Hematopoietic multipotent progenitor cell treated with erythropoietin and hydrocortisone succinate and interleukin-3 and kit ligand, for 4 days (in vitro differentiated cells): ENCODE measurements at regions not wholly inside any gene's neighbourhood (a gene's known extent, or its start where the extent isn't known, plus 50 kb on each side); places are given as distances from the start of the nearest gene placed in this dataset.
"Not testable (repeated sequence)": the region's sequence is repeated elsewhere in the genome, so short reads cannot be mapped to it uniquely, and the experiment has no call there.

Experiments used
- DNase-seq: peaks from one replicate; pipeline ENCODE4 v3.0.0-alpha.2; 2015

GRCh38 chr4:134145369-134145768, 56.2 kb downstream of the PABPC4L start:
- DNase-seq, result no peak

GRCh38 chr4:134144337-134144736, 57.3 kb downstream of the PABPC4L start:
- DNase-seq, result no peak

- DNase-seq, result no peak
Observed at GRCh38 chr4:134141728-134142127, 59.9 kb downstream of the PABPC4L start.

- DNase-seq, result no peak
Observed at GRCh38 chr4:134139188-134139587, 62.4 kb downstream of the PABPC4L start.

GRCh38 chr4:134132086-134132783, 69.4 kb downstream of the PABPC4L start:
- DNase-seq, result no peak

- DNase-seq, result no peak
Observed at GRCh38 chr4:134126955-134127354, 74.6 kb downstream of the PABPC4L start.

GRCh38 chr4:134126000-134126560, 75.5 kb downstream of the PABPC4L start:
- no peak for DNase-seq

- no peak for DNase-seq
Observed at GRCh38 chr4:134122903-134123302, 78.7 kb downstream of the PABPC4L start.

GRCh38 chr4:134117392-134118183, 84.0 kb downstream of the PABPC4L start:
- DNase-seq, result no peak

- DNase-seq, result no peak
Observed at GRCh38 chr4:134089885-134090284, 111.7 kb downstream of the PABPC4L start.

GRCh38 chr4:134085496-134085895, 116.1 kb downstream of the PABPC4L start:
- no peak for DNase-seq

- not testable (repeated sequence) for DNase-seq
Observed at GRCh38 chr4:134079085-134079484, 122.5 kb downstream of the PABPC4L start.

- DNase-seq, result no peak
Observed at GRCh38 chr4:134078230-134078914, 123.2 kb downstream of the PABPC4L start.

- DNase-seq, result no peak
Observed at GRCh38 chr4:134073711-134074110, 127.9 kb downstream of the PABPC4L start.

- DNase-seq, result no peak
Observed at GRCh38 chr4:134072137-134072536, 129.5 kb downstream of the PABPC4L start.

GRCh38 chr4:134070174-134070573, 131.4 kb downstream of the PABPC4L start:
- DNase-seq, result no peak

GRCh38 chr4:134057356-134057755, 144.2 kb downstream of the PABPC4L start:
- DNase-seq, result no peak

- not testable (repeated sequence) for DNase-seq
Observed at GRCh38 chr4:134046221-134046620, 155.4 kb downstream of the PABPC4L start.

- no peak for DNase-seq
Observed at GRCh38 chr4:134045411-134045810, 156.2 kb downstream of the PABPC4L start.

GRCh38 chr4:134043266-134043665, 158.3 kb downstream of the PABPC4L start:
- DNase-seq, result no peak

- DNase-seq, result no peak
Observed at GRCh38 chr4:134028421-134028820, 173.2 kb downstream of the PABPC4L start.

- DNase-seq, result no peak
Observed at GRCh38 chr4:134027931-134028330, 173.7 kb downstream of the PABPC4L start.

- peak; percentile 5 for DNase-seq
Observed at GRCh38 chr4:134024251-134024650, 177.3 kb downstream of the PABPC4L start.
